Activated CD8-positive, alpha-beta T cell treated with anti-CD3 and anti-CD28 coated beads for 36 hours (primary cell): ENCODE measurements at regions not wholly inside any gene's neighbourhood (a gene's known extent, or its start where the extent isn't known, plus 50 kb on each side); places are given as distances from the start of the nearest gene placed in this dataset.

ENCODE experiments used
- ATAC-seq: fragments of 200-7000 bp; cut with Tn5 transposase; one replicate; pipeline ENCODE4 v1.10.0; 2021; ENCODE audit warnings: mild to moderate bottlenecking, moderate library complexity
- CTCF ChIA-PET: fragments of 350-600 bp; sonication (Branson Sonifier 250); formaldehyde crosslinking; loops from one replicate; lab custom pipeline; 2021; ENCODE audit warnings: antibody characterized with exemption; lab: Charles Lee
- POLR2A ChIA-PET: fragments of 350-600 bp; sonication (Branson Sonifier 250); formaldehyde crosslinking; loops from one replicate; lab custom pipeline; 2021; ENCODE audit warnings: antibody characterized with exemption; lab: Charles Lee
- DNase-seq: peaks from one replicate; pipeline ENCODE4 v3.0.0-alpha.2; 2020
- H3K27ac Mint-ChIP-seq: one replicate; pipeline ENCODE4 v1.8.0; 2021; ENCODE audit warnings: mild to moderate bottlenecking, mixed read lengths
- H3K27me3 Mint-ChIP-seq: one replicate; pipeline ENCODE4 v1.8.0; 2021; ENCODE audit warnings: mixed read lengths
- H3K36me3 Mint-ChIP-seq: one replicate; pipeline ENCODE4 v1.8.0; 2021; ENCODE audit warnings: low read depth, mixed read lengths
- H3K4me1 Mint-ChIP-seq: one replicate; pipeline ENCODE4 v1.8.0; 2021; ENCODE audit warnings: low read depth, mixed read lengths
- H3K4me3 Mint-ChIP-seq: one replicate; pipeline ENCODE4 v1.8.0; 2021; ENCODE audit warnings: mild to moderate bottlenecking, moderate library complexity, mixed read lengths
- H3K9me3 Mint-ChIP-seq: one replicate; pipeline ENCODE4 v1.8.0; 2021; ENCODE audit warnings: mixed read lengths
- intact Hi-C: fragments of 100-400 bp; cut with micrococcal nuclease; formaldehyde crosslinking; loops from one replicate; pipeline ENCODE4 v1.10.0; 2022
- TF ChIP-seq, protein P1 (sequence below): fragments of 200-600 bp; IDR thresholded peaks from one replicate; pipeline ENCODE4 v1.8.0; 2022; ENCODE audit warnings: antibody characterized with exemption, mild to moderate bottlenecking

DNA sequence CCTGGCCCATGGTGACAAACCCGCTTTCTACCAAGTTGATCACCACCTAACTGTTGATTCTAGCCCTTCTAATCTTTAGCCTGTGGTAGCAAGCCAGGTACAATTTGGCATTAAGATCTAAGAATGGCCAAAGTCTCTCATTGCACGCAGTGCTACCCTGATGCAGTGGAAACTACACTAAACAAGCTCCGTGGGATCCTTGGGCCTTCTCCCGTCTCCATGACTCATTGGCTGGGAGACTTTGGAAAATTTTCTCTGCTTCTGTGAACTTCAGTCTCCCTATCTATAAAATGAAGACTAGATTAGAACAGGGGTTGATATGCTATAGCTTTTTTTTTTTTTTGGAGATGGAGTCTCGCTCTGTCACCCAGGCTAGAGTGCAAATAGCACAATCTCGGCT, 223.0 kb downstream of the TSHZ3 start:
- ATAC-seq (no peak), DNase-seq (no peak)
- TF ChIP-seq, protein P1, sequence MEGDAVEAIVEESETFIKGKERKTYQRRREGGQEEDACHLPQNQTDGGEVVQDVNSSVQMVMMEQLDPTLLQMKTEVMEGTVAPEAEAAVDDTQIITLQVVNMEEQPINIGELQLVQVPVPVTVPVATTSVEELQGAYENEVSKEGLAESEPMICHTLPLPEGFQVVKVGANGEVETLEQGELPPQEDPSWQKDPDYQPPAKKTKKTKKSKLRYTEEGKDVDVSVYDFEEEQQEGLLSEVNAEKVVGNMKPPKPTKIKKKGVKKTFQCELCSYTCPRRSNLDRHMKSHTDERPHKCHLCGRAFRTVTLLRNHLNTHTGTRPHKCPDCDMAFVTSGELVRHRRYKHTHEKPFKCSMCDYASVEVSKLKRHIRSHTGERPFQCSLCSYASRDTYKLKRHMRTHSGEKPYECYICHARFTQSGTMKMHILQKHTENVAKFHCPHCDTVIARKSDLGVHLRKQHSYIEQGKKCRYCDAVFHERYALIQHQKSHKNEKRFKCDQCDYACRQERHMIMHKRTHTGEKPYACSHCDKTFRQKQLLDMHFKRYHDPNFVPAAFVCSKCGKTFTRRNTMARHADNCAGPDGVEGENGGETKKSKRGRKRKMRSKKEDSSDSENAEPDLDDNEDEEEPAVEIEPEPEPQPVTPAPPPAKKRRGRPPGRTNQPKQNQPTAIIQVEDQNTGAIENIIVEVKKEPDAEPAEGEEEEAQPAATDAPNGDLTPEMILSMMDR: no peak
- POLR2A ChIA-PET: no interaction called here
- H3K9me3 Mint-ChIP-seq: peaks cover 2% of the 10 kb centered on the region
- no peaks in the 10 kb centered on the region for H3K4me1 Mint-ChIP-seq
- CTCF ChIA-PET: no interaction called here
- no peaks in the 10 kb centered on the region for H3K36me3 Mint-ChIP-seq
- peaks cover 10% of the 10 kb centered on the region for H3K27me3 Mint-ChIP-seq
- intact Hi-C loops: no loop called here
- no peak overlapping the region for H3K27ac Mint-ChIP-seq
- no peak overlapping the region for H3K4me3 Mint-ChIP-seq

DNA sequence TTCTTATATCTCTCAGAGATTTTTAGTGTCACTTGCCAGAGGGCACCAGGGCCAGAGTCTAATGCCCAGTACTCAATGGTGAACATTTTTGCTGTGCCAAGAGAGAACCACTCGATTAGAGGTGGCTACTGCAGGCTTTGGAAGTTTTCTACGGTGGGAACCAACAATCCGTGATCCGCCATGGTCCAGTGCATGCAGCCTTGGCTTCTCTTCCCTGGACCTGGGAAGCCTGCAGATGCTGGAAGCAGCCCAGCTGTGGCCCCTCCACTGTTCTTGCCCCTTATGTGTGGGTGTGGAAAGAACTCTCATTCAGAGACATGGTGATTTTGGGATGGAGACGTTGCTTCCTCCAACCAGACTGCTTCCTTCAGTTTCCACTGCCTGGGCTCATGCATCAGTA, 224.2 kb downstream of the TSHZ3 start:
- CTCF ChIA-PET: no interaction called here
- POLR2A ChIA-PET: no interaction called here
- TF ChIP-seq, protein P1: no peak
- Mint-ChIP-seq H3K4me3 (no peak overlapping the region), H3K27ac (no peak overlapping the region), H3K36me3 (no peaks in the 10 kb centered on the region), H3K9me3 (peaks cover 2% of the 10 kb centered on the region), H3K4me1 (no peaks in the 10 kb centered on the region), H3K27me3 (peaks cover 8% of the 10 kb centered on the region)
- intact Hi-C loops: no loop called here
- no peak for DNase-seq
- ATAC-seq: no peak

GRCh38 chr19:31121501-31121900, 227.7 kb downstream of the TSHZ3 start:
- Mint-ChIP-seq H3K4me3 (no peak overlapping the region), H3K27me3 (peaks cover 4% of the 10 kb centered on the region), H3K9me3 (no peaks in the 10 kb centered on the region), H3K27ac (no peak overlapping the region), H3K4me1 (no peaks in the 10 kb centered on the region), H3K36me3 (no peaks in the 10 kb centered on the region)
- DNase-seq (no peak), ATAC-seq (no peak)
- intact Hi-C loops: no loop called here
- ChIA-PET POLR2A (no interaction called here), CTCF (interaction anchor here (1.1 kb wide), 1 partner anchor 11 kb away, joined by 3 read pairs; no protein-coding TSS in a partner anchor)
- TF ChIP-seq, protein P1: no peak

- POLR2A ChIA-PET: no interaction called here
- Mint-ChIP-seq H3K36me3 (no peaks in the 10 kb centered on the region), H3K4me3 (no peak overlapping the region), H3K9me3 (no peaks in the 10 kb centered on the region), H3K4me1 (no peaks in the 10 kb centered on the region), H3K27me3 (peaks cover 4% of the 10 kb centered on the region), H3K27ac (no peak overlapping the region)
- intact Hi-C loops: no loop called here
- CTCF ChIA-PET: no interaction called here
- TF ChIP-seq, protein P1: no peak
- DNase-seq (no peak), ATAC-seq (no peak)
These were observed 228.3 kb downstream of the TSHZ3 start for GRCh38 chr19:31120952-31121351.

GRCh38 chr19:31119951-31120690, 229.1 kb downstream of the TSHZ3 start:
- TF ChIP-seq, protein P1: no peak

More at GRCh38 chr19:31119951-31120690, 229.1 kb downstream of the TSHZ3 start:
- Mint-ChIP-seq H3K4me1 (no peaks in the 10 kb centered on the region), H3K9me3 (no peaks in the 10 kb centered on the region), H3K36me3 (no peaks in the 10 kb centered on the region), H3K4me3 (no peak overlapping the region), H3K27me3 (peaks cover 4% of the 10 kb centered on the region), H3K27ac (no peak overlapping the region)
- no peak for DNase-seq
- intact Hi-C loops: no loop called here
- ATAC-seq: no peak
- ChIA-PET CTCF (interaction anchor here (1.2 kb wide), 1 partner anchor 1104 kb away, joined by 3 read pairs; no protein-coding TSS in a partner anchor), POLR2A (no interaction called here)
